ENCODE measurements at regions not wholly inside any gene's neighbourhood (a gene's known extent, or its start where the extent isn't known, plus 50 kb on each side); places are given as distances from the start of the nearest gene placed in this dataset.

GRCh38 chr3:151935446-151935845, 62.0 kb downstream of the SUCNR1 start:
- DNase-seq = no peak

- no peak for DNase-seq
Observed at GRCh38 chr3:151940481-151940880, 67.0 kb downstream of the SUCNR1 start.

DNA sequence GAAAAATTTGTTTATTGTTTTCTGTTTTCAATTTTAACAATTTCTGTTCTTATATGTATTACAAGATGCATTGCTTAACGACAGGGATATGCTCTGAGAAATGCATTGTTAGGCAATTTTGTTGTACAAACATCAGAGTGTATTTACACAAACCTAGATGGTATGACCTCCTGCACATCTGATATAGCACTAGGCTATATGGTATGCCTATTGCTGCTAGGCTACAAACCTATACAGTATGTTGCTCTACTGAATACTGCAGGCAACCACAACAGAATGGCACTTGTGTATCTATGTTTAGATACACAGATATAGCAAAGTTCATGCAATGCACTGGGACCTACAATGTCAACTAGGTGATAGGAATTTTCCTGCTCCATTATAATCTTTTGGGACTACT, 70.1 kb downstream of the SUCNR1 start:
- no peak for DNase-seq

- DNase-seq = no peak
Observed at GRCh38 chr3:151944356-151944755, 70.9 kb downstream of the SUCNR1 start.

DNA sequence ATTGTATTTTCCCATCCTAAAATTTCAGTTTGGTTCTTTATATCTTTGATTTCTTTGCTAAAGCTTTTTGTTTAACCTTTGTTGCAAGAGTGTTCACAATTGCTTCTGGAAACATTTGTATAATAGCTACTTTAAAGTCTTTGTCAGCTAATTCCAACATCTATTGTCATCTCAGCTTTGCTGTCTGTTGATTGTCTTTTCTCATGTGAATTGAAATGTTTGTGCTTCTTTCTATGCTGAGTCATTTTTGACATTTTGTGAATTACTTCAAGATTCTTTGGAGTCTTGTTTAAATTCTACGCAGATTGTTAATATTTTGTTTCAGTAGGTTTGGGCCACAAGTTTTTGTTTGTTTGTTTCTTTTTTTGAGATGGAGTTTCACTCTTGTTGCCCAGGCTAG, 73.2 kb downstream of the SUCNR1 start:
- DNase-seq = no peak

GRCh38 chr3:151949706-151950105, 76.3 kb downstream of the SUCNR1 start:
- DNase-seq = no peak

DNA sequence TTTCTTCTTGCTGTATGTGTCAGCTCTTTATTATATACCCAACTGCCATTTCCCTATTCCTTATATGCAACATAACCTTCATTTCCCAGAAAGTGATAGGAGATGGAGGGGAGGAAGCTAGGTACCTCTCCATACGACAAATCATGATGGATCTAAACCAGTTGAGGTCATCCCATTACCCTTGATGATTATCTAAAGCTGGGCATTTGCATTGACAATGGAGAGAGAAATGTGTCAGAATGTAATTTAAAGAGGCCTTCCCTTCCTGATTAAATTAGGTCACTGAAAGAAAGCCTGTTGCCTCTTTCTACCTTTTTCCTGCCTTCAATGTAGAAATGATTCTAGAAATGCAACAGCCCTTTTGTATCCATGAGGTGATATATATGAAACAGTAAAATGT, 81.9 kb downstream of the SUCNR1 start:
- DNase-seq = no peak

GRCh38 chr3:151960961-151961580, 87.6 kb downstream of the SUCNR1 start:
- DNase-seq = no peak

- no peak for DNase-seq
Observed at GRCh38 chr3:151962352-151962751, 88.9 kb downstream of the SUCNR1 start.

GRCh38 chr3:151962912-151963311, 89.5 kb downstream of the SUCNR1 start:
- no peak for DNase-seq

GRCh38 chr3:151964743-151965142, 91.3 kb downstream of the SUCNR1 start:
- DNase-seq = no peak

- no peak for DNase-seq
Observed at GRCh38 chr3:151969026-151969642, 95.7 kb downstream of the SUCNR1 start.

DNA sequence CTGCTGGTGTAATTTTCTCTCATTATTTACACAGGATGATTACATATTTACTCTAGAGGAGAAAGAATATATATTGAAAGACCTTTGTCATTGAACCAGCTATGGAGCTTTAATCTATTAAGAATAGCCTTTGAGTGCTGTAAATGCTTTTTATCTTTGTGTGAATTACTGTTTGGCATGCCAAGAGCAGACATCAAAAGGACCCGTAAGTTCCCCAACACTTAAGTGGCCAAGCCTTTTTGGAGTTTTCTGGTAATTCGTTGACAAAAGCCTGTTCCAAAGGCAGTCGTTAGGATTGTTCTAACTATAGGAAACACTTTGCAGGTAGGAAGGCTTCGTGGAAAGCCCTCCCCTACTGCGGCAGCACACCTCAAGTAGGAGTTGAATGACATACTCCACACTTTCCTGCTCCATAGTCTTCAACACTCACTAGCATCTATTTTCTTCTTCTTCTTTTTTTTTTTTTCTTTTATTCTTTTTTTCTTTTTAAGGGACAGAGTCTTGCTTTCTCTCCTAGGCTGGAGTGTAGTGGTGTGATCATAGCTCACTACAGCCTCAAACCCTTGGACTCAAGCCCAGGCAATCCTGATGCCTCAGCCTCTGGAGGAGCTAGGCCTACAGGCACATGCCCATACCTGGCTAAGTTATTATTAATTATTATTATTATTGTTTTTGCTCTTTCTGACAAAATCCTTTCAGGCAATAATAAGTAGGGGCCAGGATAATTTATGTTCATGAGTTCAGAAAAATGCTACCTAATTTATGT, 98.6 kb downstream of the SUCNR1 start:
- DNase-seq = no peak

- no peak for DNase-seq
Observed at GRCh38 chr3:151974067-151974466, 100.6 kb downstream of the SUCNR1 start.

- DNase-seq = peak; percentile 69
Observed at GRCh38 chr3:151976211-151977050, 103.0 kb downstream of the SUCNR1 start.

- no peak for DNase-seq
Observed at GRCh38 chr3:151979906-151980305, 106.5 kb downstream of the SUCNR1 start.

- no peak for DNase-seq
Observed at GRCh38 chr3:151983538-151983937, 110.1 kb downstream of the SUCNR1 start.

DNA sequence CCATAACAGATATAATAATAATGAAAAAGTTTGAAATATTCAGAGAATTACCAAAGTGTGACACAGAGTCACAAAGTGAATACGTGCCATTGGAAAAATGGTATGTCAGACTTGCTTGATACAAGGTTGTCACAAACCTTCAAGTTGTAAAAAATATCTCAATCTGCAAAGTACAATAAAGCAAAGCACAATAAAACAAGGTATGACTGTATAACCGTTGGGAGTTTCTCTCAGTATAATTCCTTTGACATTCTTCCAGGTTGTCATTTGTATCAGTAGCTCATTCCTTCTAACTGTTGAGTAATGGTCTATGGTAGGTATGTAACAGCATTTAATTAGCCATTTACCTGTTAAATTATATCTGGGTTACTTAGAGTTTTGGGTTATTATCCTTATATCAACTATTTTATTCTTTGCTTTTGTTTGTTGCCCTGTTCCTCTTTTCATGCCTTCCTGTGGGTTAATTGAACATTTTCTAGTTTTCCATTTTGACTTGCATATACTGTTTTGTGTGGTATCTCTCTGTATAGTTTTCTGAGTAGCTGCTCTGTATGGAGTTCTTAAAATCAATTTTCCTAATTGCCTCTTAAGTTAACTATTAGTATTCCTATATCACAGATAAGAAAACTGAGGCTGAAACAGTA, 112.5 kb downstream of the SUCNR1 start:
- no peak for DNase-seq

DNA sequence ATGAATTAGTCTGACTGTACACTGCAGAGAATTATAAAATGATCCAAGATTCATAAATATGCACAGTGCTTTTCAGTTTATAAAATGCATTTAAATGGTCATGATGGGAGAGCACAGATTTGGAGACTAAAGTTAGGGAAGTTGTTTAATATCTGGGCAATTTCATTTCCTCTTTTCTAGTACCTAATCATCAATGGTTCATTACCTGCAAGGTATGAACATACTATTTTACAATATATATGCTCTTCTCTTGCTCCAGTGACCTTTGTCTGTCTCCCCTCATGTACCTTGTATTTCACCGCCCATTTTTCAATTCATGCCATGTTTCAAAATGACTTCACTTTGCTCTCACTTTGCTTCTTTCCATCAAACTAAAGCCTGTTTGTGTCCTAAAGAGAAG, 114.5 kb downstream of the SUCNR1 start:
- no peak for DNase-seq

DNA sequence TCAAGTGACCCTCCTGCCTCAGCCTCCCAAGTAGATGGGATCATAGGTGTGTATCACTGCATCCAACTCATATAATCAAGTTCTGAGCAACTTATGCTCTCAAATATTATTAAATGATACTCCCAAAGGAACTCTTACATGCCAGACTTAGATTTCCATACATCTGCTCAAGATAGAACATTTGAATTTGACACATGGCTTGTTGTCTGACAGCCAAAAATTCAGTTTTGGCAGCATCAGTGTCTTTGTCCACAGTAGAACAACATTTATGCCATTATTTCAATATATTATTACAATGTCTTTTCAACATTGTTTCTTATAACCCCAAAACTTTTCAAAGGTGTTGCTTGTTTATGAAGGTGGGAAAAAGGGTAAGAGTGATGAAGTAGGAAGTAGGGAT, 116.2 kb downstream of the SUCNR1 start:
- no peak for DNase-seq

DNA sequence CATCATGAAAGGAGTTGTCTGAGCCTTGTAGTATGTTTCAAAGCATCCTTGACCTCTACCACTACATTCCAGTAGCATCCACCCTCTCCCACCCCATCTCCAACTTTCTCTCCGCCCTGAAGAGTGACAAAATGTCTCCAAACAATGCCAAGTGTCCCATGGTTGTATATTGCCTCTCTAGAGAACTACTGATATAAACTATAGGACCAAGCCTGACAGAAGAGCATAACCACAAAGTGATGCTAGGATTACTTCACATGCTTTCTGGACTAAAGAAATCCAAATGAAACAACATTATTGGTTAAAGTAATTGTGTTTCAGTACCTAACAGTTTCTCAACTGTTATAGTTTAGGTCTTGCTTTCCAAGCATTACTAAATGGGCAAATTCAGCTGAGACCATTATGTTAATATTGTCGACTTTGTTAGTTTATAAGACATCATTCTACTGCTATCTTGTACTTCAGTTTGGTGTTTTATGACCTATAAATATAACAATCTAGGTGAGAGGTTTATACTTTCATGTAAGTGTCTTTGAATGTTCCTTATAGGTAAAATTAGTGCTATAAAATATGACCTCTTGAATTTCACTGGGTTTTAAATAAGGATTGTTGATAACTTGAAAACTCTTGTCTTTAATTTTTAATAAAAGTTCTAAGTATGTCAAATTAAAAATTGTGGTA, 117.4 kb downstream of the SUCNR1 start:
- no peak for DNase-seq

DNA sequence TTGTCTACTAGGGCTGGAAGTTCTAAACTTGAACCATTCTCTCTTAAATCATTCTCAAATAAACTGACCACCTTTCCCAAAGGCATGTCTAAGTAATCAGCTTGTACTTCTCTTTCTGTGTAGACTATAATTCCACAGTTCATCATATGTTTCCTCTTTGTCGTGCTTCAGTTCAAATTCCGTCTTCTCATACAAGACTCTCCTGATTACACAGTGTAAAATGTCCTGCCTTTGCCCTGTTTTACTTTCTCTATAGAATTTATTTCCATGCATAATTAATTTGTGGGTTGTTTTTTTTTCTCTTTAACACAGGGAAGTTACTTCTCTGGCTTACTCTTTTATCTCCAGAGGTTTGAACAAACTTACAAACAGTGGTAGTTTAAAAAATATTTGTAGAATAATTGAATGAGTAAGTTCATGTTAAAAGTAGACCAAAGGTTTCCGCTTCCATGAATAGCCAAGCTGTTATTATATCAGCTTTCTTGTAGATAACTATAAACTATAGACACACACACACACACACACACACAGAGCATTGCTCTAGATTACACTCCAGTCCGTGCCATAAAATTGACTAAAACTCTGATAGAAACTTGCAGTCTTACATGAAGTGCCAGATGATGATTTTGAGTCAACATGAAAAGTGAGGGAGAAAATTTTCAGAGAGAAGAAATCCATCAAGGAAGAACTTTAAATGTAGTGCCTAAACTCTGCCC, 119.0 kb downstream of the SUCNR1 start:
- DNase-seq = no peak

Data from amniotic stem cell (primary cell).